Keratinocyte (primary cell): ENCODE measurements at regions not wholly inside any gene's neighbourhood (a gene's known extent, or its start where the extent isn't known, plus 50 kb on each side); places are given as distances from the start of the nearest gene placed in this dataset.

Experiments used
- CTCF ChIP-seq, 3 experiments: IDR thresholded peaks in 1 of 3; conservative IDR thresholded peaks in 1 of 3; optimal IDR thresholded peaks in 1 of 3; 2 replicates in 2 of 3; 3 replicates in 1 of 3; pipeline versions ENCODE3 to v1.5.1; 2011; ENCODE audit warnings: low read length in 3 of 3, mild to moderate bottlenecking in 3 of 3, moderate library complexity in 2 of 3, control low read depth in 1 of 3, inconsistent platforms in 1 of 3; ENCODE audit not compliant: insufficient read depth in 2 of 3; ENCODE audit errors: extremely low read depth in 1 of 3
- EZH2 ChIP-seq: IDR thresholded peaks from one replicate; pipeline ENCODE4 v1.6.1; 2012; ENCODE audit warnings: inconsistent platforms, mild to moderate bottlenecking, low read length, moderate library complexity

GRCh38 chr6:137775720-137776119 is 91.3 kb upstream of the TNFAIP3 start:
- TF ChIP-seq CTCF (optimal IDR thresholded peaks at IDR 0.05 in 1 of 3, IDR thresholded peaks at IDR 0.05 in 1 of 3, conservative IDR thresholded peaks at IDR 0.05 in 1 of 3; ENCODE audit: extremely low read depth in 1 of 3, insufficient read depth in 2 of 3, low read length in 3 of 3): no peak
- TF ChIP-seq EZH2: no peak
